T-helper 1 cell treated with Interleukin-12 subunit alpha and Interleukin-12 subunit beta and Interleukin-4 antibody, amounts not matched to agents 30 μg/mL and 1 μg/mL, for 36 hours (primary cell): ENCODE measurements at regions not wholly inside any gene's neighbourhood (a gene's known extent, or its start where the extent isn't known, plus 50 kb on each side); places are given as distances from the start of the nearest gene placed in this dataset.
"Not testable (repeated sequence)": the region's sequence is repeated elsewhere in the genome, so short reads cannot be mapped to it uniquely, and the experiment has no call there.

Source experiments
- H3K27ac Mint-ChIP-seq: one replicate; pipeline ENCODE4 v1.8.0; 2021; ENCODE audit warnings: mild to moderate bottlenecking, mixed read lengths
- H3K27me3 Mint-ChIP-seq: one replicate; pipeline ENCODE4 v1.8.0; 2021; ENCODE audit warnings: low read depth, mixed read lengths
- H3K36me3 Mint-ChIP-seq: one replicate; pipeline ENCODE4 v1.8.0; 2021; ENCODE audit warnings: low read depth, mixed read lengths
- H3K4me1 Mint-ChIP-seq: one replicate; pipeline ENCODE4 v1.8.0; 2021; ENCODE audit warnings: low read depth, mixed read lengths
- H3K4me3 Mint-ChIP-seq: one replicate; pipeline ENCODE4 v1.8.0; 2021; ENCODE audit warnings: mild to moderate bottlenecking, moderate library complexity, mixed read lengths
- H3K9me3 Mint-ChIP-seq: one replicate; pipeline ENCODE4 v1.8.0; 2021; ENCODE audit warnings: mixed read lengths

DNA sequence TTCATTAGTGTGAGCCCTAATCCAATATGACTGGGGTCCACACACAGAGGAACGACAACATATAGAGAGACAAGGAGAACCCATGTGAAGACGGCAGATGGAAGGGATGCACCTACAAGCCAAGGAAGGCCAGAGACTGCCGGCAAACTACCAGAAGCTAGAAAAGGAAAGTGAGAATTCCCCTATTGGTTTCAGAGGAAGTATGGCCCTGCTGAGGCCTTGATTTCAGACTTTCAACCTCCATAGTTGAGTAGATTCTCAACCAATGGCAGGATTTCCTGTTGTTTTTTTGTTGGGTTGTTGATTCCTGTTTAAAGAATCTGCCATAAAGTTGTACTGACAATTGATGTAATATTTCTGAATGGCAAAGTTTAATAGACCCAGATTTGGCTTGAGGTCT, 241.5 kb downstream of the SATB2 start:
- Mint-ChIP-seq H3K4me3 (no peak overlapping the region), H3K27ac (no peak overlapping the region), H3K4me1 (peaks cover 2% of the 10 kb centered on the region), H3K36me3 (no peaks in the 10 kb centered on the region), H3K9me3 (peaks cover 8% of the 10 kb centered on the region), H3K27me3 (no peaks in the 10 kb centered on the region)

DNA sequence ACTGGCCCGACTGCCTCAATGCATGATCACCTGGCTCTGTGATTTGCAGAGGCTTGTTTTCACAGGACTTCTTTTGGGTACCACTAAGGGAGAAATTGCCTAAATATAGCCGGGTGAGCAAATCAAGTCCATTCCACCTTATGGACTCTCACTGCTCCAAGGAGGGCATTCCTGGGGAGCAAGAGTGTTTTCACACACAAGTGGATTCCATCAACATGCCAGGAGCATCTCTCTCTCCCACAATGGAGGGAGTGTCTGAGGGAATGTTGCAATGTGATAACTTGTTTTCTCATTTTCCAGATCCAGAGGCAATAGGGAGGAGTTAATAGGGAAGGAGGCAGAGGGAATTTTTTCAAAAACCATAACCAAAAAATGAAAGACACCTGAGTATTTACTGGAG, 250.7 kb downstream of the SATB2 start:
- H3K9me3 Mint-ChIP-seq = peaks cover 2% of the 10 kb centered on the region
- H3K27ac Mint-ChIP-seq = no peak overlapping the region
- no peaks in the 10 kb centered on the region for H3K27me3 Mint-ChIP-seq
- no peak overlapping the region for H3K4me3 Mint-ChIP-seq
- no peaks in the 10 kb centered on the region for H3K36me3 Mint-ChIP-seq
- no peaks in the 10 kb centered on the region for H3K4me1 Mint-ChIP-seq

DNA sequence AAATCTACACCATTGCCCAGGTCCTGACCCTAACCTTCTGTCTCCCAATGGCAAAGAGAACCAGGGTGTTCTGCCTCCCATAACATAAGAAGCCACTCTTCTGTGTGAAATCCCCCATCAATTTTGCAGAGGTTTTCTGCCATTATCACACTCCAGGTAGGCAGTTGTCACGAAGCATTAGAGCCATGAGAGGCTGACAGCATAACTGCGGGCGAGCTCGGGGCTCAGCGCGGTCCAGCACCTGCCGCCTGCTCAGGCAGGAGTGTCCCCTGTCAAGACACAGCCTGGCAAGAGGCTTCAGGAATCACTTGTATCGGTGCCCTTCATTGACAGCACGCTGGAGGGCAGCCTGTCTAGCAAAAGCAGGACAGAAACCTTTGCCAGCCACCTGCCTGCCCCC, 251.2 kb downstream of the SATB2 start:
- Mint-ChIP-seq H3K27me3 (no peaks in the 10 kb centered on the region), H3K4me3 (no peak overlapping the region), H3K27ac (no peak overlapping the region), H3K36me3 (no peaks in the 10 kb centered on the region), H3K4me1 (no peaks in the 10 kb centered on the region), H3K9me3 (no peaks in the 10 kb centered on the region)

DNA sequence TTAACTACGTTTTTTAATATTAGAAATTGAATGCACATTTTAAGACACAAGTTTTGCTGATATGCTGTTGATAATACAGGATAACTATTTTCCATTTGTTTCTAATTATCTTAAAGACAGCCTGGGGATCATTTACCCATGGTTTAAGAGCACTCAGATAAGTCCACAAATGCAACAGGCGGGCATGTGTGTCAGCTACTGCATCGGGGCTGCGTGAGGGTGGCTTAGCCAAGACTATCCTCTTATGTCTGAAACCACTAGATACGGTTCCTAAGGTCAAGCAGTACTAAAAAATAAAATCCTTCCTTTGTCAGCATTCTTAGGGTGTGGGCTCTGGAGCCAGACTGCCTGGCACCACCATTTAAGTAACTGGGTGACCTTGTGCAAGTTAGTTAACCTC, 254.8 kb downstream of the SATB2 start:
- H3K4me3 Mint-ChIP-seq = no peak overlapping the region
- no peaks in the 10 kb centered on the region for H3K36me3 Mint-ChIP-seq
- H3K9me3 Mint-ChIP-seq = no peaks in the 10 kb centered on the region
- no peak overlapping the region for H3K27ac Mint-ChIP-seq
- no peaks in the 10 kb centered on the region for H3K4me1 Mint-ChIP-seq
- H3K27me3 Mint-ChIP-seq = no peaks in the 10 kb centered on the region

DNA sequence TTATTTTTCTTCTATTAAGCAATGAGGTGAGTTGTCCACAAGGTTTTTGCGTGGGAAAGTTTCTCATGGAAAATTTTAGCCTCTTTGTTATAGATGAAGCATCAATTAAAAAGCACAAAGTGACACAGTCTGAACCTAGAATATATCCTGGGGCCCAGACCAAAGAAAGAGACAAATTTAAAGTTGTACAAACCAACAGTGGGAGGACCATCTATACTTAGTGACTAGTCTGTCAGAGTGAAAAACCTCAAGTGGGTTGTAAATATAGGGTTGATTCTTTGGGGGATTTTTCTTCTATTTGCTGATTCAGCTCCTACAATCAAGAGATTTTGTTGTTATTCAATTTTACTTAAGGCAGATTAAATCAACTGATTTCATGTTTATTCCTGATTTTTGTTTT, 256.2 kb downstream of the SATB2 start:
- H3K27ac Mint-ChIP-seq = no peak overlapping the region
- no peaks in the 10 kb centered on the region for H3K36me3 Mint-ChIP-seq
- H3K9me3 Mint-ChIP-seq = no peaks in the 10 kb centered on the region
- no peaks in the 10 kb centered on the region for H3K4me1 Mint-ChIP-seq
- H3K4me3 Mint-ChIP-seq = no peak overlapping the region
- H3K27me3 Mint-ChIP-seq = no peaks in the 10 kb centered on the region

DNA sequence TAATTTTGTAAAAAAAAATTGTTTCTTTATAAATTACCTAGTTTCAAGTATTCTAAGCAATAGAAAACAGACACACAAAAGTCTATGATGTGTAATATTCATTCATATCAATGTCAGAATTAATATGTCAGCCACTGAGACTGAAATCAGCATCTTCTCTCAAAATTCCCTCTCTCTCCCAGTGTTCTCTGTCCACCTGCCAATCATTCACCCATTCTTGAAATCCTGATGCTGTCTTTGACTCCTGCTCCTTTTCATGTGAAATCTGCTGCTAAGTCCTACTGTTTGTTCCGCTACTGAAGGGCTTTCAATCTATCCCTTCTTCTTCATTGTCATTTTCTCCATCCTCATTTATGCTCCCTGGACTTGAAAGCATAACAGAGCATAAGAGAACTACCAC, 257.9 kb downstream of the SATB2 start:
- H3K9me3 Mint-ChIP-seq = peaks cover 4% of the 10 kb centered on the region
- H3K4me3 Mint-ChIP-seq = no peak overlapping the region
- no peaks in the 10 kb centered on the region for H3K4me1 Mint-ChIP-seq
- no peaks in the 10 kb centered on the region for H3K27me3 Mint-ChIP-seq
- H3K36me3 Mint-ChIP-seq = no peaks in the 10 kb centered on the region
- H3K27ac Mint-ChIP-seq = no peak overlapping the region

DNA sequence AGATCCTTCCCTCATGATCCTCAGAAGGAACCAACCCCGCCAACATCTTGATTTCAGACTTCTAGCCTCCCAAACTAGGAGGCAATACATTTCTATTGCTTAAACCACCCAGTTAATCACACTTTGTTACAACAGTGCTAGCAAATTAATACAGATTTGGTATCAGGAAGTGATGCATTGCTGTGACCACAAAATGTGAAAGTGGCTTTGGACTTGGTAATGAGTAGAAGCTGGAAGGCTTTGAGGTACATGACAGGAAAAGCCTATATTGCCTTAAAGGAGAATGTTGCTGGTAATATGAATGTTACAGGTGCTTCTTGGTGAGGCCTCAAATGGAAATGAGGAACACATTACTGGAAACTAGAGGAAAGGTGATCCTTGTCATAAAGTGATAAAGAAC, 260.3 kb downstream of the SATB2 start:
- Mint-ChIP-seq H3K4me3 (no peak overlapping the region), H3K27ac (no peak overlapping the region), H3K4me1 (no peaks in the 10 kb centered on the region), H3K27me3 (no peaks in the 10 kb centered on the region), H3K36me3 (no peaks in the 10 kb centered on the region), H3K9me3 (peaks cover 4% of the 10 kb centered on the region)

DNA sequence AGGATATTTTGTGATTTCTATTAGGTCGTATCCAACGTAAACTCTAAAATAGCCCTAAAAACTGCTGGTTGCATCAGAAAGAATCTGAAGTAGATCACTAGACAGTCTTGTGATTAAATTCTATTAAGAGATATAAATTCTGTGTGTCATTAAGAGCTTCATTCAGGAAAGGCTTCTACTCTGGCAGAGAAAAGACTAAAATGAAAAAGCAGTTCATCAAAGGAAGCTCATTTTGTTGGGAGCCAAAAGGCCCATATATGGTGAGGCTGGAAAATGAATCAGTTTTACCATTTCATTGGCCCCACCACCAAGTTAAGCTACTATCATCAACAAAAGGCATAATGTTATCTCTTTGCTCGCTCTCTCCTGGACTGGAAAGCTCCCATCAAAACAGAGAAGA, 261.1 kb downstream of the SATB2 start:
- H3K27ac Mint-ChIP-seq = no peak overlapping the region
- peaks cover 4% of the 10 kb centered on the region for H3K9me3 Mint-ChIP-seq
- H3K4me3 Mint-ChIP-seq = no peak overlapping the region
- H3K4me1 Mint-ChIP-seq = no peaks in the 10 kb centered on the region
- H3K27me3 Mint-ChIP-seq = no peaks in the 10 kb centered on the region
- H3K36me3 Mint-ChIP-seq = no peaks in the 10 kb centered on the region

DNA sequence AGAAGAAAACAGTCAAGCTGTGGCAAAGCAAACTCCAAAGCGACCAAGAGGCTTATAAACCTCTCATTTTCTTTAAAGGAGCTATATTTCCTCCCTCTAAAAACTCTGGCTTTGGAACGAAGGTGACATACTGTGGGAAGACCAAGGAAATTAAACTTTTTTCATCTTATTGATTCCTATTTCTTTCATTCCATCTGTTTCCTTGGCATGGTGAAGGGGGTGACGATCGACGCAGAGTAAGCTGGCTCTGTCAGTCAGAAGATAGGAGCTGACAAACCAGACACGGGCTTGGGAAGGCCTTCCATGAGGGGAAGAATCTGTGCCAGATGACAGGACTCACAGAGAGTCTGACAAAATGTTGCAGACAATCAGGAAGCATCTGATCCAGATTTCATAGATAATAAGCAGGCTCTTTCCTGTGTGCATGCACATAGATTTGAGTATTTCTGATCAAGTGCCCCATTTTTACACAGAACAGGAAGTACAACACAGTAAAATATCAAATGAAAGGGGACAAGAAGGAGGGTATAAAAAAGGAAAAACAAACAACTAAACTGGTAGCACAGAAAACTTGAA, 261.7 kb downstream of the SATB2 start:
- peaks cover 4% of the 10 kb centered on the region for H3K9me3 Mint-ChIP-seq
- H3K27ac Mint-ChIP-seq = no peak overlapping the region
- H3K4me3 Mint-ChIP-seq = no peak overlapping the region
- no peaks in the 10 kb centered on the region for H3K4me1 Mint-ChIP-seq
- H3K36me3 Mint-ChIP-seq = no peaks in the 10 kb centered on the region
- no peaks in the 10 kb centered on the region for H3K27me3 Mint-ChIP-seq

DNA sequence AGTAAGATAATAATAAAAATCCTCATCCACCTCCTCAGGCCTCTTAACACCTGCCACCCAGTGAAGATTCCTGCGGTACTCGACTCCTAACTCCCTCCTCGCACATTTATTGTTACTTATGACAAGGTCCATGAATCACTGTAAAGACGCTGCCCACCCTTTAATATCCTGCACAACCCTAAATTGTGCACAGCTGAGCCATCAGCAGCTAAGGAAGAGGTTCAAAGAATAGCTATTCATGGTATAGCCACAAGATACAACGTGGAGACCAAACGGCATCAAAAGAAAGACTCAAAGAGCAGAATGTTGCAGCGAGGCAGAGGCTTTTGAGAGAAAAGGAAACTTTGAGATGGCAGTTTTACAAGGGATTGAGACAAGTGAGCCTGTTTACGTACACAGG, 266.3 kb downstream of the SATB2 start:
- Mint-ChIP-seq H3K4me1 (no peaks in the 10 kb centered on the region), H3K36me3 (no peaks in the 10 kb centered on the region), H3K9me3 (peaks cover 4% of the 10 kb centered on the region), H3K4me3 (no peak overlapping the region), H3K27me3 (no peaks in the 10 kb centered on the region), H3K27ac (no peak overlapping the region)

DNA sequence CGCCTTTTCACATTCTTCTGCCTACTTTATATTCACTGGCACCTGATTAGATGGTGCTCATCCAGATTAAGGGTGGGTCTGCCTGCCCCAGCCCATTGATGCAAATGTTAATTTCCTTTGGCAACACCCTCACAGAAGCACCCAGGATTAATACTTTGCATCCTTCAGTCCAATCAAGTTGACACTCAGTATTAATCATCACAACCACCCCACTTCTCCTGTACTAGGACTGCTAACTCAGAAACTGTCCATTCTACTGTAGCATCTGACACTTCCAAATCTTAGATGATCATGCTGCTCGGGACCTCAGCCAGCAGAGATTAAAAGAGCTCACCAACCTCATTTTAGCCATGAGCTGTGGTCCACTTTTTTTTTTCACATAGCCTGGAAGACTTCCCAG, 268.5 kb downstream of the SATB2 start:
- Mint-ChIP-seq H3K36me3 (no peaks in the 10 kb centered on the region), H3K27ac (no peak overlapping the region), H3K27me3 (no peaks in the 10 kb centered on the region), H3K4me3 (no peak overlapping the region), H3K9me3 (no peaks in the 10 kb centered on the region), H3K4me1 (no peaks in the 10 kb centered on the region)

DNA sequence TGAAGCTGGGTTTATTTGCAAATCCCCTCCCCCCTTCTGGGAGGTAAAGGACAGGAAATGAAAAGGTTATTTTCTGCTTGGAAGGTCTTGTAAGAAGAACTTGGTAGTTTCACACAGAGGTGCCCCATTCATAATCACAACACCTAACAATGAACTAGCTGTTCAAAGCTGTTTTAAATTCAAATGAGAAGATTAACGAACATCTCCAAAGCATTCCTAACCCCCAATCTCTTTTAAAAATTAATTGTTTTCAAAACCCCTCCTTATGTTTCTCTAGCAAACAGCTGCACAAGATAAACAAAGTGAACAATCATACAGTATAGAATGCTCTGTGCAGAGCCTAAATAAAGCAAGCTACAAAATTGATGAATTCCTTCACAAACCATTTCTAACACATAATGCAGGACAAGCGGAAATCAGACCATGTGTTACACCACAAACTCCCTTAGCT, 271.4 kb downstream of the SATB2 start:
- Mint-ChIP-seq H3K4me1 (no peaks in the 10 kb centered on the region), H3K4me3 (no peak overlapping the region), H3K27me3 (no peaks in the 10 kb centered on the region), H3K27ac (no peak overlapping the region), H3K9me3 (no peaks in the 10 kb centered on the region), H3K36me3 (no peaks in the 10 kb centered on the region)

DNA sequence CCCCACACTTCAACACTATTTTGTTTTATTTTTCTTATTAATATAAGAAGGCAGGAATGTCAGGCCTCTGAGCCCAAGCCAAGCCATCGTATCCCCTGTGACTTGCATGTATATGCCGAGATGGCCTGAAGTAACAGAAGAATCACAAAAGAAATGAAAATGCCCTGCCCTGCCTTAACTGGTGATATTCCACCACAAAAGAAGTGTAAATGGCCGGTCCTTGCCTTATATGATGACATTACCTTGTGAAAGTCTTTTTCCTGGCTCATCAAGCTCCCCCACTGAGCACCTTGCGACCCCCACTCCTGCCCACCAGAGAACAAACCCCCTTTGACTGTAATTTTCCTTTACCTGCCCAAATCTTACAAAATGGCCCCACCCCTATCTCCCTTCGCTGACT, 272.6 kb downstream of the SATB2 start:
- not testable (repeated sequence) for H3K9me3 Mint-ChIP-seq, H3K4me1 Mint-ChIP-seq, H3K4me3 Mint-ChIP-seq, H3K36me3 Mint-ChIP-seq, H3K27ac Mint-ChIP-seq, H3K27me3 Mint-ChIP-seq

DNA sequence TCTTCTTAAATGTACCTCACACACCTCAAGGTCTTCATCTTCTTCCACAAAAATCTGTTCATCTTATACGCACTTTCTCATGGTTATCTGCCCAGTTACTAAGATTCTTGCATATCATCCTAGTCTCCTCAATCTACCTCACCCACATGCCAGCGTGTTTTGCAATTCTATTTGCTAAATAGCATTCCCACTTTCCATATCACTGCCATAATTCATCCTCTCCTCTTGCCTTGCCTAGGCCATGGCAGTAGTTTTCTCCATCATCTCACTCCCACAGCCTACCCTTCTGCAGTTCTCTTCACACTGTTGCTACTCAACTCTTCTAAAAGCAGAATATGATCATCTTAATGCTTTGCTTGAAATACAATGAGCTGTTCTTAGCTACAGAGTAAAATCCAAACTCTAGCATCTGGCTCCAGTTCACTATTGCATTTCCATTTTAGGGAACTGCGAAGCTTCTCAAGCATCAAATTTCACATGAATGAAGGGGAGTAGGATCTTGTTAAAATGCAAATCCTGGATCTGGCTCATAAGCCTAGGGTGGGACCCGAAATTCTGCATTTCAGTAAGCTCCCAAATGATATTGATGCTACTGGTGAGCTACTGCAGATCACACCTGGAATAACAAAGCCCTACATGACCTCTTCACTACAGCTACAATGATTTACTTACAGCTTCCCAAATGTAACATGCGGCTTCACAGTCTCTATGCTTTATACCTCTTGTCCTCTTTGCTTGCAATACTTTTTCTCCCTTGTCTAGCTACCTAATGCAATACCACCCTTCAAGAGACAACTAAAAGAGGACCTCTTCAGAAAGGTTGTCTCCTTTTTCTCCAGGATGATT, 293.9 kb downstream of the SATB2 start:
- H3K27me3 Mint-ChIP-seq = no peaks in the 10 kb centered on the region
- no peak overlapping the region for H3K4me3 Mint-ChIP-seq
- H3K36me3 Mint-ChIP-seq = no peaks in the 10 kb centered on the region
- H3K9me3 Mint-ChIP-seq = no peaks in the 10 kb centered on the region
- H3K4me1 Mint-ChIP-seq = no peaks in the 10 kb centered on the region
- no peak overlapping the region for H3K27ac Mint-ChIP-seq

DNA sequence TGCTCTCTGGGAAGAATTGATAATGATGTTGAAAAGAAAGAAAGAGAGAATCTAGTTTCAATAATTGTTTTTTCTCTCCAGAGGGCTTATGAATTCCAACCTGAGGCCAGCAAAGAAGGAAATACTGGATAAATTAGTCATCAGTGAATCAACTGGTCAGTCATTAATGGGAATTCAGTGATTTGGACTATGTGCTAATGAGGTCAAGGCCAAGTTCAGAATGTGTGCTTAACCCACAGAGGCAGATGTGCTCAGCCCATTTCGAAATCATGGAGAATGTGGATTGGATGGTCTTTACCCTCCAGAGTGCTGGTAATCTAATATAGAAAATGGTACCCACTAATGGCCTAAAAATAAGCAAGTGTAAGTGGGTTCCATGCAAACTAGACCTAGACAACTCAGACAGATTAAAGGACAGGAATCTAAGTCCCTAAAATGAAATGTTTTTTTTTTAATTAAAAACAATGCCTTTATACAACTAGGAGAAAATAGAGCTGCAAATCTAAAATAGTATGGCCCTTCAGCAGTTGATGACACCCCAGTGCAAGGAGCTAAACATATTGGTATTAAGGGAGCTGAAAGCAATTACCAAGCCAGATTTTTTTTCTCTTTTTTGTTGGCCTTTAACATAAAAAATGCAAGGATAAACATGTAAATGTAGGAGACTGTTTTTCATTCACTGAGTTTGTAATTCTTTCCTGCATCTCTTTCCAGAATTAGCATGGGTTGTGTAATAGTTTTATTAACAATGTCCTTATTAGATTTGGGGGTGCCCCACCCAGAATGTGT, 296.9 kb downstream of the SATB2 start:
- Mint-ChIP-seq H3K27ac (no peak overlapping the region), H3K27me3 (no peaks in the 10 kb centered on the region), H3K36me3 (no peaks in the 10 kb centered on the region), H3K4me3 (no peak overlapping the region), H3K9me3 (no peaks in the 10 kb centered on the region), H3K4me1 (no peaks in the 10 kb centered on the region)
